ENCODE measurements at regions not wholly inside any gene's neighbourhood (a gene's known extent, or its start where the extent isn't known, plus 50 kb on each side); places are given as distances from the start of the nearest gene placed in this dataset.

- no peak for TF ChIP-seq HDAC2 (IDR thresholded peaks at IDR 0.05)
These were observed 1317.0 kb downstream of the STIM2 start (continued) for GRCh38 chr4:28177641-28178040.

GRCh38 chr4:28179126-28179525, 1318.5 kb downstream of the STIM2 start:
- in situ Hi-C loops (cut with MboI): no loop called here
- Histone ChIP-seq H3K4me3 (no peak overlapping the region), H3K4me2 (ENCODE audit: control insufficient read depth, insufficient read depth) (no peak overlapping the region), H3K36me3 (ENCODE audit: control insufficient read depth in 2 of 2, insufficient read depth in 2 of 2, low read length in 1 of 2) (no peaks in the 10 kb centered on the region), H3K79me2 (ENCODE audit: control insufficient read depth, insufficient read depth, low read length) (no peaks in the 10 kb centered on the region), H3K9me3 (replicated peaks; ENCODE audit: control insufficient read depth, insufficient read depth, low read length) (no peaks in the 10 kb centered on the region), H3K4me1 (ENCODE audit: control insufficient read depth, insufficient read depth, low read length) (no peaks in the 10 kb centered on the region), H3K27me3 (replicated peaks in 1 of 2; ENCODE audit: control insufficient read depth in 2 of 2, insufficient read depth in 2 of 2, low read length in 1 of 2) (no peaks in the 10 kb centered on the region), H3K9ac (ENCODE audit: control insufficient read depth, insufficient read depth, low read length) (no peak overlapping the region), H4K20me1 (ENCODE audit: control insufficient read depth, insufficient read depth) (no peaks in the 10 kb centered on the region), H3K27ac (ENCODE audit: control insufficient read depth, insufficient read depth) (no peak overlapping the region), H2AFZ (ENCODE audit: control insufficient read depth, low read depth, low read length) (no peak overlapping the region)
- DNase-seq (ENCODE audit: low read depth, low spot score): no peak
- intact Hi-C loops (cut with micrococcal nuclease; ENCODE audit: unreplicated experiment): no loop called here
- SMC1A ChIA-PET (ENCODE audit: uncharacterized antibody, unreplicated experiment): interaction anchor here (0.6 kb wide), 1 partner anchor 188 kb away, joined by 3 read pairs; no protein-coding TSS in a partner anchor
- ATAC-seq: no peak
- no TSS peak for BruUV-seq (replicated peaks)
- POLR2A ChIA-PET: no interaction called here
- CTCF ChIA-PET: interaction anchor here (1.2 kb wide), 1 partner anchor 11 kb away, joined by 3 read pairs; no protein-coding TSS in a partner anchor
- WGBS (ENCODE audit: insufficient coverage, insufficient replicate concordance, low lambda C conversion rate, missing lambda C conversion rate): 10% methylated on average over 3 of the region's 3 CpGs
- no peak for FAIRE-seq
- RAD21 ChIA-PET (ENCODE audit: unreplicated experiment): no interaction called here
- no peak for TF ChIP-seq ETV6 (conservative IDR thresholded peaks at IDR 0.05 in 1 of 2, IDR thresholded peaks at IDR 0.05 in 1 of 2; ENCODE audit: borderline replicate concordance in 1 of 2, low read depth in 1 of 2)
- no peak for TF ChIP-seq ZBTB33 (IDR thresholded peaks at IDR 0.05)
- no peak for TF ChIP-seq CUX1 (IDR thresholded peaks at IDR 0.05; ENCODE audit: insufficient replicate concordance, low read depth, low read length)
- TF ChIP-seq NKRF (conservative IDR thresholded peaks at IDR 0.05): no peak
- no peak for TF ChIP-seq SMAD1 (IDR thresholded peaks at IDR 0.05; ENCODE audit: low read depth, partially characterized antibody)
- no peak for TF ChIP-seq SP1 (IDR thresholded peaks at IDR 0.05; ENCODE audit: low read depth, low read length)
- no peak for TF ChIP-seq DPF2 (IDR thresholded peaks at IDR 0.05)
- no peak for TF ChIP-seq ATF2 (IDR thresholded peaks at IDR 0.05; ENCODE audit: low read length)
- no peak for TF ChIP-seq BRCA1 (IDR thresholded peaks at IDR 0.05; ENCODE audit: low read depth, low read length)
- no peak for TF ChIP-seq NFIC (IDR thresholded peaks at IDR 0.05; ENCODE audit: low read depth, low read length)
- TF ChIP-seq CREB1 (IDR thresholded peaks at IDR 0.05; ENCODE audit: low read depth): no peak
- no peak for TF ChIP-seq CHD4 (IDR thresholded peaks at IDR 0.05)
- no peak for TF ChIP-seq BMI1 (IDR thresholded peaks at IDR 0.05; ENCODE audit: borderline replicate concordance)

Data from GM12878 (cell line).